ENCODE measurements at regions not wholly inside any gene's neighbourhood (a gene's known extent, or its start where the extent isn't known, plus 50 kb on each side); places are given as distances from the start of the nearest gene placed in this dataset.

DNA sequence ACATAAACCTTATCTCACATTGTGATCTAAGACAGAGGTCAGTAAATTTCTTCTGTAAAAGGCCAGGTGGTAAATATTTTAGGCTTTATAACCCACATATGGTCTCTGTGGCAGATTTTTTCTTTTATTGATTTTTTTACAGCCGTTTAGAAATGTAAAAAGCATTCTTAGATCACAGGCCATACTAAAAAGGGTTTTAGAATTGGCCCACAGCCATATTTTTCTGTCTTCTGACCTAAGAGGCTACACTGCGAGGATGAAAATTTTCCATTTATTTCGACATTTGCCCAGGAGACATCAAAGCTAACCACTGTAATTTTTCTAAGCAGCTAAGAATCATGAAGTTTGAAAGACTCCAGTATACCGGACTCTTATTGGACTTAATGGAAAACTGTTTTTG is 377.2 kb upstream of the SGO1 start:
- H2AK5ac ChIP-seq (ENCODE audit: low read depth, low read length) = no peak overlapping the region
- DNase-seq = no peak

More for the DNA sequence above, 377.2 kb upstream of the SGO1 start:
- in situ Hi-C loops (cut with MboI; ENCODE audit: low sequenced_read_pairs) = no loop called here
- H3K9me1 ChIP-seq (ENCODE audit: insufficient read depth, low read length) = no peaks in the 10 kb centered on the region
- CTCF ChIA-PET = no interaction called here
- dilution Hi-C loops (cut with HindIII; ENCODE audit: low sequenced_read_pairs, unreplicated experiment) = no loop called here
- no peak overlapping the region for H2BK5ac ChIP-seq (ENCODE audit: low read depth, low read length, poor library complexity, severe bottlenecking)
- no peak overlapping the region for H2BK15ac ChIP-seq (ENCODE audit: low read depth, low read length)
- 67% methylated on average over 1 of the region's 4 CpGs; no CpG with 5 or more reads in 1 of the 2 experiments for WGBS, 2 experiments (ENCODE audit: extremely low coverage in 2 of 2, insufficient read length in 1 of 2)
- H3K79me1 ChIP-seq (ENCODE audit: low read depth in 1 of 2, low read length in 2 of 2) = no peaks in the 10 kb centered on the region
- H2AFZ ChIP-seq (replicated peaks; ENCODE audit: low read length, poor library complexity) = no peak overlapping the region
- no peak overlapping the region for H3K18ac ChIP-seq (ENCODE audit: low read depth, low read length)
- no peak overlapping the region for H3K9ac ChIP-seq (ENCODE audit: low read depth, low read length)
- H2BK20ac ChIP-seq (ENCODE audit: low read depth, low read length) = no peak overlapping the region
- no peaks in the 10 kb centered on the region for H3K36me3 ChIP-seq (ENCODE audit: control insufficient read depth, insufficient read depth, low read length)
- H2BK120ac ChIP-seq (ENCODE audit: low read depth, low read length) = no peak overlapping the region
- intact Hi-C loops (cut with micrococcal nuclease) = no loop called here
- H3K4me3 ChIP-seq (ENCODE audit: insufficient read depth, low read depth, low read length) = no peak overlapping the region
- no peaks in the 10 kb centered on the region for H3K9me3 ChIP-seq (ENCODE audit: control insufficient read depth, insufficient read depth, low read length)
- no peak overlapping the region for H3K4ac ChIP-seq (ENCODE audit: low read depth, low read length)
- no peak for ATAC-seq (ENCODE audit: low read depth)
- H2AK9ac ChIP-seq (replicated peaks; ENCODE audit: low read depth, low read length, poor library complexity) = no peak overlapping the region
- no peaks in the 10 kb centered on the region for H3K27me3 ChIP-seq (ENCODE audit: control insufficient read depth, insufficient read depth, low read length)
- H4K8ac ChIP-seq (ENCODE audit: low read depth in 2 of 2, low read length in 2 of 2) = no peak overlapping the region
- H3K27ac ChIP-seq (ENCODE audit: insufficient read depth, low read length) = no peak overlapping the region
- H3K56ac ChIP-seq (ENCODE audit: extremely low read depth, insufficient read depth, low read length) = no peak overlapping the region
- no TSS peak for BruUV-seq (replicated peaks)
- POLR2A ChIA-PET (ENCODE audit: unreplicated experiment) = no interaction called here
- TF ChIP-seq RAD21 (IDR thresholded peaks at IDR 0.05; ENCODE audit: low read length) (no peak), CHD1 (IDR thresholded peaks at IDR 0.05; ENCODE audit: low read depth, low read length) (no peak), SMC3 (IDR thresholded peaks at IDR 0.05; ENCODE audit: low read depth, low read length) (no peak), MXI1 (IDR thresholded peaks at IDR 0.05; ENCODE audit: borderline replicate concordance, low read depth, low read length) (no peak), POLR2A (IDR thresholded peaks at IDR 0.05; ENCODE audit: low read depth, low read length) (no peak), RFX5 (IDR thresholded peaks at IDR 0.05; ENCODE audit: low read depth, low read length) (no peak), MAFK (IDR thresholded peaks at IDR 0.05; ENCODE audit: low read depth, low read length) (no peak), FOS (IDR thresholded peaks at IDR 0.05; ENCODE audit: low read depth, low read length) (no peak), MAZ (IDR thresholded peaks at IDR 0.05; ENCODE audit: borderline replicate concordance, low read depth, low read length) (no peak)
- TF ChIP-seq, protein P1, sequence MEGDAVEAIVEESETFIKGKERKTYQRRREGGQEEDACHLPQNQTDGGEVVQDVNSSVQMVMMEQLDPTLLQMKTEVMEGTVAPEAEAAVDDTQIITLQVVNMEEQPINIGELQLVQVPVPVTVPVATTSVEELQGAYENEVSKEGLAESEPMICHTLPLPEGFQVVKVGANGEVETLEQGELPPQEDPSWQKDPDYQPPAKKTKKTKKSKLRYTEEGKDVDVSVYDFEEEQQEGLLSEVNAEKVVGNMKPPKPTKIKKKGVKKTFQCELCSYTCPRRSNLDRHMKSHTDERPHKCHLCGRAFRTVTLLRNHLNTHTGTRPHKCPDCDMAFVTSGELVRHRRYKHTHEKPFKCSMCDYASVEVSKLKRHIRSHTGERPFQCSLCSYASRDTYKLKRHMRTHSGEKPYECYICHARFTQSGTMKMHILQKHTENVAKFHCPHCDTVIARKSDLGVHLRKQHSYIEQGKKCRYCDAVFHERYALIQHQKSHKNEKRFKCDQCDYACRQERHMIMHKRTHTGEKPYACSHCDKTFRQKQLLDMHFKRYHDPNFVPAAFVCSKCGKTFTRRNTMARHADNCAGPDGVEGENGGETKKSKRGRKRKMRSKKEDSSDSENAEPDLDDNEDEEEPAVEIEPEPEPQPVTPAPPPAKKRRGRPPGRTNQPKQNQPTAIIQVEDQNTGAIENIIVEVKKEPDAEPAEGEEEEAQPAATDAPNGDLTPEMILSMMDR (conservative IDR thresholded peaks at IDR 0.05; ENCODE audit: low read depth, low read length) = no peak
- no peak overlapping the region for H3K14ac ChIP-seq (replicated peaks; ENCODE audit: low read depth, low read length)
- no peak overlapping the region for H4K91ac ChIP-seq (ENCODE audit: insufficient read depth, low read depth, low read length)
- no peak overlapping the region for H3K23ac ChIP-seq (ENCODE audit: low read depth, low read length)
- no peak overlapping the region for H4K5ac ChIP-seq (ENCODE audit: low read depth, low read length)
- H3K4me1 ChIP-seq (ENCODE audit: control insufficient read depth, insufficient read depth, low read length) = no peaks in the 10 kb centered on the region
- no peak overlapping the region for H3K4me2 ChIP-seq (ENCODE audit: low read depth, low read length)
- H4K20me1 ChIP-seq (ENCODE audit: insufficient read depth, low read length) = no peaks in the 10 kb centered on the region
